ENCODE measurements at regions not wholly inside any gene's neighbourhood (a gene's known extent, or its start where the extent isn't known, plus 50 kb on each side); places are given as distances from the start of the nearest gene placed in this dataset.

DNA sequence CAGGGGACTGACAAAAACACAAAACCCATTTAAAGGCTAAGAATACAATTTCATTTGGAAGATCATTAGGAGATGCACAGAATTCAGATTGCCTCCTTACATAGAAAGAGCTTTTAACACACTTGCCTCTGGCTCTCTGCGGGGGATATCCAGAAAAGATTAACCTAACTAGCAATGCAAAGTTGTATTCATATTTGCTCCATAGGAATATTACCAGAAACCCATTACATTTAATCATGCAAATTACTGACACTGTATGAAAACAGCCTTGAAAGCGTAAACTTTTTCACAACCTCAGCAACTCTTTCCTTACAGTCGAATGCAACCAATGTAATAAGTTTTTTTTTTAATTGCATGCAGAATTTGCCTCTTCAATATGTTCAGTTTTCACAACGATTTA, 1087.3 kb upstream of the PRKX start:
- TF ChIP-seq POLR2AphosphoS5 (IDR thresholded peaks at IDR 0.05; ENCODE audit: control insufficient read depth, insufficient read depth, low read depth, low read length): no peak
- TF ChIP-seq GTF2E2 (tag; IDR thresholded peaks at IDR 0.05): no peak
- TF ChIP-seq GABPA (tag; conservative IDR thresholded peaks at IDR 0.05; ENCODE audit: low read depth): no peak
- TF ChIP-seq KDM1A (IDR thresholded peaks at IDR 0.05): no peak
- TF ChIP-seq USF2 (CRISPR knock-in tag; IDR thresholded peaks at IDR 0.05): no peak
- TF ChIP-seq GATA2 (CRISPR knock-in tag; IDR thresholded peaks at IDR 0.05): no peak
- TF ChIP-seq ZNF316 (IDR thresholded peaks at IDR 0.05): no peak
- TF ChIP-seq, protein P1, sequence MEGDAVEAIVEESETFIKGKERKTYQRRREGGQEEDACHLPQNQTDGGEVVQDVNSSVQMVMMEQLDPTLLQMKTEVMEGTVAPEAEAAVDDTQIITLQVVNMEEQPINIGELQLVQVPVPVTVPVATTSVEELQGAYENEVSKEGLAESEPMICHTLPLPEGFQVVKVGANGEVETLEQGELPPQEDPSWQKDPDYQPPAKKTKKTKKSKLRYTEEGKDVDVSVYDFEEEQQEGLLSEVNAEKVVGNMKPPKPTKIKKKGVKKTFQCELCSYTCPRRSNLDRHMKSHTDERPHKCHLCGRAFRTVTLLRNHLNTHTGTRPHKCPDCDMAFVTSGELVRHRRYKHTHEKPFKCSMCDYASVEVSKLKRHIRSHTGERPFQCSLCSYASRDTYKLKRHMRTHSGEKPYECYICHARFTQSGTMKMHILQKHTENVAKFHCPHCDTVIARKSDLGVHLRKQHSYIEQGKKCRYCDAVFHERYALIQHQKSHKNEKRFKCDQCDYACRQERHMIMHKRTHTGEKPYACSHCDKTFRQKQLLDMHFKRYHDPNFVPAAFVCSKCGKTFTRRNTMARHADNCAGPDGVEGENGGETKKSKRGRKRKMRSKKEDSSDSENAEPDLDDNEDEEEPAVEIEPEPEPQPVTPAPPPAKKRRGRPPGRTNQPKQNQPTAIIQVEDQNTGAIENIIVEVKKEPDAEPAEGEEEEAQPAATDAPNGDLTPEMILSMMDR (IDR thresholded peaks at IDR 0.05 in 2 of 3, conservative IDR thresholded peaks at IDR 0.05 in 1 of 3; ENCODE audit: insufficient read depth in 2 of 3, low read depth in 1 of 3, low read length in 3 of 3): no peak
- TF ChIP-seq RFX1 (IDR thresholded peaks at IDR 0.05): no peak
- TF ChIP-seq TCF3 (CRISPR knock-in tag; IDR thresholded peaks at IDR 0.05): no peak
- TF ChIP-seq, protein P2, sequence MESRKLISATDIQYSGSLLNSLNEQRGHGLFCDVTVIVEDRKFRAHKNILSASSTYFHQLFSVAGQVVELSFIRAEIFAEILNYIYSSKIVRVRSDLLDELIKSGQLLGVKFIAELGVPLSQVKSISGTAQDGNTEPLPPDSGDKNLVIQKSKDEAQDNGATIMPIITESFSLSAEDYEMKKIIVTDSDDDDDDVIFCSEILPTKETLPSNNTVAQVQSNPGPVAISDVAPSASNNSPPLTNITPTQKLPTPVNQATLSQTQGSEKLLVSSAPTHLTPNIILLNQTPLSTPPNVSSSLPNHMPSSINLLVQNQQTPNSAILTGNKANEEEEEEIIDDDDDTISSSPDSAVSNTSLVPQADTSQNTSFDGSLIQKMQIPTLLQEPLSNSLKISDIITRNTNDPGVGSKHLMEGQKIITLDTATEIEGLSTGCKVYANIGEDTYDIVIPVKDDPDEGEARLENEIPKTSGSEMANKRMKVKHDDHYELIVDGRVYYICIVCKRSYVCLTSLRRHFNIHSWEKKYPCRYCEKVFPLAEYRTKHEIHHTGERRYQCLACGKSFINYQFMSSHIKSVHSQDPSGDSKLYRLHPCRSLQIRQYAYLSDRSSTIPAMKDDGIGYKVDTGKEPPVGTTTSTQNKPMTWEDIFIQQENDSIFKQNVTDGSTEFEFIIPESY (CRISPR knock-in tag; IDR thresholded peaks at IDR 0.05): no peak
- no peak for TF ChIP-seq ELF4 (CRISPR knock-in tag; IDR thresholded peaks at IDR 0.05)
- TF ChIP-seq NFIC (IDR thresholded peaks at IDR 0.05): no peak
- TF ChIP-seq, protein P3, sequence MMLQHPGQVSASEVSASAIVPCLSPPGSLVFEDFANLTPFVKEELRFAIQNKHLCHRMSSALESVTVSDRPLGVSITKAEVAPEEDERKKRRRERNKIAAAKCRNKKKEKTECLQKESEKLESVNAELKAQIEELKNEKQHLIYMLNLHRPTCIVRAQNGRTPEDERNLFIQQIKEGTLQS (IDR thresholded peaks at IDR 0.05): no peak
- TF ChIP-seq, protein P3 (CRISPR knock-in tag; conservative IDR thresholded peaks at IDR 0.05): no peak
